Nephron (organoid): ENCODE measurements at regions not wholly inside any gene's neighbourhood (a gene's known extent, or its start where the extent isn't known, plus 50 kb on each side); places are given as distances from the start of the nearest gene placed in this dataset.

ENCODE experiments used
- H3K27ac Mint-ChIP-seq, 3 experiments: 2 replicates each; pipeline ENCODE4 v1.8.0; 2020; ENCODE audit warnings: mixed read lengths in 3 of 3, mild to moderate bottlenecking in 2 of 3, moderate library complexity in 1 of 3
- H3K27me3 Mint-ChIP-seq: 2 replicates; pipeline ENCODE4 v1.8.0; 2021; ENCODE audit warnings: low read depth, mild to moderate bottlenecking, moderate library complexity, mixed read lengths
- H3K36me3 Mint-ChIP-seq: 2 replicates; pipeline ENCODE4 v1.8.0; 2020; ENCODE audit warnings: low read depth, mixed read lengths
- H3K4me1 Mint-ChIP-seq: 2 replicates; pipeline ENCODE4 v1.8.0; 2020; ENCODE audit warnings: mixed read lengths
- H3K4me3 Mint-ChIP-seq, 3 experiments: 2 replicates each; pipeline ENCODE4 v1.8.0; 2020; ENCODE audit warnings: mild to moderate bottlenecking in 3 of 3, mixed read lengths in 3 of 3, moderate library complexity in 2 of 3
- H3K9me3 Mint-ChIP-seq: 2 replicates; pipeline ENCODE4 v1.8.0; 2020; ENCODE audit warnings: mixed read lengths
- CTCF ChIP-seq, 3 experiments: fragments of 200-600 bp; sonication (generic); IDR thresholded peaks; one replicate each; pipeline ENCODE4 v1.5.0; 2021; ENCODE audit warnings: antibody characterized with exemption in 3 of 3; ENCODE audit not compliant: unreplicated experiment in 3 of 3

- Mint-ChIP-seq H3K4me3 (no peak overlapping the region), H3K9me3 (peaks cover 5% of the 10 kb centered on the region), H3K36me3 (no peaks in the 10 kb centered on the region), H3K27me3 (peaks cover 4% of the 10 kb centered on the region), H3K4me1 (no peaks in the 10 kb centered on the region), H3K27ac (no peak overlapping the region)
- TF ChIP-seq CTCF (IDR thresholded peaks at IDR 0.05; ENCODE audit: unreplicated experiment in 3 of 3) = no peak
Measured at GRCh38 chrX:1894740-1895139, 279.9 kb downstream of the ASMT start.

- no peak overlapping the region for H3K4me3 Mint-ChIP-seq
- H3K4me1 Mint-ChIP-seq = no peaks in the 10 kb centered on the region
- H3K27me3 Mint-ChIP-seq = peaks cover 4% of the 10 kb centered on the region
Measured at GRCh38 chrX:1895583-1895982, 280.7 kb downstream of the ASMT start.

GRCh38 chrX:1899841-1900240 lies 285.0 kb downstream of the ASMT start:
- H3K36me3 Mint-ChIP-seq = no peaks in the 10 kb centered on the region
- peaks cover 5% of the 10 kb centered on the region for H3K9me3 Mint-ChIP-seq

More at GRCh38 chrX:1895583-1895982, 280.7 kb downstream of the ASMT start:
- TF ChIP-seq CTCF (IDR thresholded peaks at IDR 0.05; ENCODE audit: unreplicated experiment in 3 of 3) = no peak
- H3K27ac Mint-ChIP-seq = no peak overlapping the region
- peaks cover 5% of the 10 kb centered on the region for H3K9me3 Mint-ChIP-seq
- no peaks in the 10 kb centered on the region for H3K36me3 Mint-ChIP-seq

GRCh38 chrX:1902901-1903235 lies 288.0 kb downstream of the ASMT start:
- TF ChIP-seq CTCF (IDR thresholded peaks at IDR 0.05; ENCODE audit: unreplicated experiment in 3 of 3) = no peak
- Mint-ChIP-seq H3K27ac (no peak overlapping the region), H3K9me3 (peaks cover 7% of the 10 kb centered on the region), H3K4me1 (no peaks in the 10 kb centered on the region), H3K4me3 (no peak overlapping the region), H3K27me3 (no peaks in the 10 kb centered on the region), H3K36me3 (no peaks in the 10 kb centered on the region)

More at GRCh38 chrX:1899841-1900240, 285.0 kb downstream of the ASMT start:
- H3K4me1 Mint-ChIP-seq = no peaks in the 10 kb centered on the region
- peaks cover 4% of the 10 kb centered on the region for H3K27me3 Mint-ChIP-seq
- H3K27ac Mint-ChIP-seq = no peak overlapping the region
- TF ChIP-seq CTCF (IDR thresholded peaks at IDR 0.05; ENCODE audit: unreplicated experiment in 3 of 3) = no peak
- no peak overlapping the region for H3K4me3 Mint-ChIP-seq

- Mint-ChIP-seq H3K4me1 (no peaks in the 10 kb centered on the region), H3K9me3 (peaks cover 7% of the 10 kb centered on the region), H3K27ac (no peak overlapping the region), H3K27me3 (no peaks in the 10 kb centered on the region), H3K36me3 (no peaks in the 10 kb centered on the region), H3K4me3 (no peak overlapping the region)
- no peak for TF ChIP-seq CTCF (IDR thresholded peaks at IDR 0.05; ENCODE audit: unreplicated experiment in 3 of 3)
Measured at GRCh38 chrX:1903236-1903935, 288.5 kb downstream of the ASMT start.

- no peaks in the 10 kb centered on the region for H3K36me3 Mint-ChIP-seq
- H3K27ac Mint-ChIP-seq = no peak overlapping the region
- TF ChIP-seq CTCF (IDR thresholded peaks at IDR 0.05; ENCODE audit: unreplicated experiment in 3 of 3) = no peak
- H3K4me3 Mint-ChIP-seq = no peak overlapping the region
- H3K27me3 Mint-ChIP-seq = no peaks in the 10 kb centered on the region
- H3K9me3 Mint-ChIP-seq = peaks cover 2% of the 10 kb centered on the region
- no peaks in the 10 kb centered on the region for H3K4me1 Mint-ChIP-seq
Measured at GRCh38 chrX:1904663-1905218, 289.9 kb downstream of the ASMT start.
